Duodenal mucosa (tissue), 2 donors: ENCODE measurements at regions not wholly inside any gene's neighbourhood (a gene's known extent, or its start where the extent isn't known, plus 50 kb on each side); places are given as distances from the start of the nearest gene placed in this dataset.

ENCODE experiments used
- H3K27ac ChIP-seq: one replicate; pipeline ENCODE4 v1.7.0; 2013; ENCODE audit warnings: low read depth, low read length
- H3K27me3 ChIP-seq, 2 donors: one replicate each; pipeline ENCODE4 v1.7.0; 2013; ENCODE audit warnings: low read length in 2 of 2, control low read depth in 1 of 2; ENCODE audit not compliant: insufficient read depth in 2 of 2, control insufficient read depth in 1 of 2
- H3K36me3 ChIP-seq, 2 donors: one replicate each; pipeline ENCODE4 v1.7.0; 2013; ENCODE audit warnings: low read length in 2 of 2, control low read depth in 1 of 2; ENCODE audit not compliant: insufficient read depth in 2 of 2, control insufficient read depth in 1 of 2
- H3K4me1 ChIP-seq, 2 donors: one replicate each; pipeline ENCODE4 v1.7.0; 2013; ENCODE audit warnings: low read length in 2 of 2, control low read depth in 1 of 2; ENCODE audit not compliant: insufficient read depth in 2 of 2, control insufficient read depth in 1 of 2
- H3K4me3 ChIP-seq, 2 donors: one replicate each; pipeline ENCODE4 v1.7.0; 2013; ENCODE audit warnings: low read length in 2 of 2, low read depth in 1 of 2
- H3K9ac ChIP-seq, 2 donors: one replicate each; pipeline ENCODE4 v1.7.0; 2013; ENCODE audit warnings: low read length in 2 of 2, low read depth in 1 of 2
- H3K9me3 ChIP-seq, 2 donors: one replicate each; pipeline ENCODE4 v1.7.0; 2013; ENCODE audit warnings: low read length in 2 of 2, control low read depth in 1 of 2; ENCODE audit not compliant: control insufficient read depth in 1 of 2

- Histone ChIP-seq H3K36me3 (no peaks in the 10 kb centered on the region), H3K27me3 (peaks cover 7 to 9% of the 10 kb centered on the region in 2 donors), H3K4me3 (no peak overlapping the region), H3K9ac (no peak overlapping the region), H3K4me1 (no peaks in the 10 kb centered on the region), H3K27ac (no peak overlapping the region), H3K9me3 (no peaks in the 10 kb centered on the region)
Measured at GRCh38 chr12:107917912-107918800, 143.7 kb downstream of the ASCL4 start.

- Histone ChIP-seq H3K4me1 (no peaks in the 10 kb centered on the region), H3K9ac (no peak overlapping the region), H3K27me3 (peaks cover 7 to 9% of the 10 kb centered on the region in 2 donors), H3K36me3 (no peaks in the 10 kb centered on the region), H3K9me3 (no peaks in the 10 kb centered on the region), H3K4me3 (no peak overlapping the region), H3K27ac (no peak overlapping the region)
Measured at GRCh38 chr12:107921062-107921461, 146.6 kb downstream of the ASCL4 start.

- Histone ChIP-seq H3K27ac (no peak overlapping the region), H3K4me1 (no peaks in the 10 kb centered on the region), H3K27me3 (no peaks in the 10 kb centered on the region), H3K4me3 (no peak overlapping the region), H3K9ac (no peak overlapping the region), H3K9me3 (no peaks in the 10 kb centered on the region), H3K36me3 (no peaks in the 10 kb centered on the region)
Measured at GRCh38 chr12:107925125-107925524, 150.6 kb downstream of the ASCL4 start.

DNA sequence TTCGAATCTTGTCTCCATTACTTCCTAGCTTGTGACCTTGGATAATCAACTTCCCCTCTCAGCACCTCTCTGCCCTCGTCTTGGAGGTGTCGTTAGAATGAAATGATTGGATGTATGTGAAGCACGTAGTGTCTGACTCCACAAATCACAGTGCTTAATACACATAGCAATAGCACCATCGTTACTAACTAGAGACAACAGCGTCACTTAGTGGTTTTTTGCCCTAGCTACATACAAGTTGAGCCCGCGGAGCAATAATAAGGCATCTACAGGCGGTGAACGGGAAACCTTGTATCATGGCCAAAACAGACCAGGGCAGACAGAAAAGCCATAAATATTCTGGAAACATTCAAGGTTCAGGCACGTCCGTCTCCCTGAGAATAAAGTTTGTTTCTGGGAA lies 154.9 kb downstream of the ASCL4 start:
- Histone ChIP-seq H3K9ac (no peak overlapping the region), H3K9me3 (no peaks in the 10 kb centered on the region), H3K36me3 (no peaks in the 10 kb centered on the region), H3K27ac (no peak overlapping the region), H3K4me1 (no peaks in the 10 kb centered on the region), H3K4me3 (no peak overlapping the region), H3K27me3 (no peaks in the 10 kb centered on the region)

- H3K27me3 ChIP-seq = no peaks in the 10 kb centered on the region
- no peaks in the 10 kb centered on the region for H3K36me3 ChIP-seq
- no peak overlapping the region for H3K9ac ChIP-seq
- H3K9me3 ChIP-seq = no peaks in the 10 kb centered on the region
- no peaks in the 10 kb centered on the region for H3K4me1 ChIP-seq
- H3K27ac ChIP-seq = no peak overlapping the region
- no peak overlapping the region for H3K4me3 ChIP-seq
Measured at GRCh38 chr12:107931761-107932160, 157.3 kb downstream of the ASCL4 start.

GRCh38 chr12:107938446-107938845 lies 163.9 kb downstream of the ASCL4 start:
- Histone ChIP-seq H3K36me3 (no peaks in the 10 kb centered on the region), H3K9me3 (no peaks in the 10 kb centered on the region), H3K27me3 (peaks cover 0 to 4% of the 10 kb centered on the region in 2 donors), H3K4me3 (no peak overlapping the region), H3K4me1 (no peaks in the 10 kb centered on the region), H3K9ac (no peak overlapping the region), H3K27ac (no peak overlapping the region)

DNA sequence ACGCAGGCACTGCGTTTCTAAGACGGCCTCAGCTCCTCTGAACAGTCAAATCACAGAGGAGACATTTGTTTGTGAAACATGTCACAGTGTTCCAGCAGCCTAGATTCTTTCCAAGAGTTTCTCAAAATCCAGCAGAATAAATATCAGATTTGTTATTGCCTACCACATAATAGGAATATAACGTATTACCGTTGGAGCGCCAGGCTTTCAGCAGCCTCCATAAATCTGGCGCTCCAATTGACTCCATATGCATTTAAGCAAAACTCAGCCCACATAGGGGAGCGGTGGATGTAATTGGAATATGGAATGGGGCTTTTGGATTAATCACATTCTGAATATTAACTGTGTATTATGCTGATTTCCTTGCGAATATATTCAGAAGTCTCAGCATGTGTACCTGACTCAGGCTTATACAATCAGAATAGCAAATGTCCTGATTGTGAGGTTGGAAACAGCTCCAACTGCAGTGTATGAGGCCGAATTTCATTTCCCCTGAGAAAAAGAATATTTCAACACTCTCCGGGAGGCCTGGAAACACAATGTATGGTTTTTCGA lies 174.0 kb downstream of the ASCL4 start:
- no peaks in the 10 kb centered on the region for H3K36me3 ChIP-seq
- no peaks in the 10 kb centered on the region for H3K27me3 ChIP-seq
- H3K9me3 ChIP-seq = no peaks in the 10 kb centered on the region
- no peak overlapping the region for H3K27ac ChIP-seq
- H3K9ac ChIP-seq = no peak overlapping the region
- H3K4me1 ChIP-seq = no peaks in the 10 kb centered on the region
- H3K4me3 ChIP-seq = no peak overlapping the region

- no peaks in the 10 kb centered on the region for H3K4me1 ChIP-seq
- no peak overlapping the region for H3K4me3 ChIP-seq
- H3K9me3 ChIP-seq = no peaks in the 10 kb centered on the region
- H3K36me3 ChIP-seq = no peaks in the 10 kb centered on the region
- H3K9ac ChIP-seq = no peak overlapping the region
- H3K27ac ChIP-seq = no peak overlapping the region
- H3K27me3 ChIP-seq = peaks cover 0 to 4% of the 10 kb centered on the region in 2 donors
Measured at GRCh38 chr12:107951024-107951423, 176.5 kb downstream of the ASCL4 start.

DNA sequence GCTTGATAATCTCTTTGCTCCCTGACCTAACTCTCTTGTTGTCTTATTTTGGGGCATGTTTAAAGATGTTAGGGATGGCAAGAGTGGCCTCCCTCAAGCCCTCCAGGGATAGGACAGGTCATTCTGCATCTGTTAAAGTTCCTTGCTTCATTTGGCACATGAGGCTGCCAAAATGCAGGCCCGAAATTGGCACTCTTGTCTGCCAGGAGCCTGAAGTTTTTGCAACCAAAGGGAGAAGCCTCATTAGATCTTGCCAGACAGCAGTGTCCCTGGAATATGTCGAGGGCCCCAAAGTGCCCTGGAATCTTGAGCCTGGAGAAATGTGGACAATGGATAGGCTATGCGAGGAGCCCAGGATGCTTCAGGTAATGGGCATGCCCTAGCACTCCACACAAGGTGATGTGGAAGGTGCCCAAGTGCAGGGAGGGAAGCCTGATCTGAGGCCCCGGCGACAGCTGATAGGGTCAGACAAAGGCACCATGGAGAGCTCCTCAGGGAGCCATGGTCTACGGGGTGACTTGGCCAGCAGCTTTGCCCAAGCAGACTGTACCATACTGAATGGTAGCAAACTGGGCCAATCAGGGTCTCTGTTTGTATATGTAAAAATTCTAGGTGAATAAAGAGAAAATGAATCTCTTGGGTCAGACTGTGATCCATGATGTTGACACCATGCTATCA lies 173.0 kb upstream of the WSCD2 start:
- no peak overlapping the region for H3K9ac ChIP-seq
- no peak overlapping the region for H3K27ac ChIP-seq
- H3K4me3 ChIP-seq = no peak overlapping the region
- no peaks in the 10 kb centered on the region for H3K36me3 ChIP-seq
- H3K27me3 ChIP-seq = peaks cover 0 to 4% of the 10 kb centered on the region in 2 donors
- no peaks in the 10 kb centered on the region for H3K4me1 ChIP-seq
- H3K9me3 ChIP-seq = no peaks in the 10 kb centered on the region

GRCh38 chr12:107957459-107957858 lies 171.6 kb upstream of the WSCD2 start:
- peaks cover 0 to 4% of the 10 kb centered on the region in 2 donors for H3K27me3 ChIP-seq
- H3K9ac ChIP-seq = no peak overlapping the region
- H3K4me1 ChIP-seq = no peaks in the 10 kb centered on the region
- H3K4me3 ChIP-seq = no peak overlapping the region
- no peaks in the 10 kb centered on the region for H3K36me3 ChIP-seq
- H3K27ac ChIP-seq = no peak overlapping the region
- no peaks in the 10 kb centered on the region for H3K9me3 ChIP-seq
